PC-9 (cell line): ENCODE measurements at regions not wholly inside any gene's neighbourhood (a gene's known extent, or its start where the extent isn't known, plus 50 kb on each side); places are given as distances from the start of the nearest gene placed in this dataset.

Experiments used
- BruUV-seq: library from RNA; stranded (reverse); fragments of 400-500 nt; replicated peaks from 2 replicates; lab custom pipeline; 2021; lab: Mats Ljungman, UMichigan
- CTCF ChIA-PET: fragments of 300-600 bp; sonication (Branson Sonifier 250); formaldehyde crosslinking; loops from one replicate; lab custom pipeline; 2022; ENCODE audit warnings: antibody characterized with exemption; lab: Charles Lee
- POLR2A ChIA-PET: fragments of 300-600 bp; sonication (Branson Sonifier 250); formaldehyde crosslinking; loops from one replicate; lab custom pipeline; 2022; ENCODE audit warnings: antibody characterized with exemption; ENCODE audit not compliant: unreplicated experiment; lab: Charles Lee
- DNase-seq, 2 experiments: peaks; one replicate each; pipeline versions ENCODE4 v3.0.0 to v3.0.0-alpha.2; 2015 to 2022; ENCODE audit warnings: mixed read lengths in 1 of 2
- H2AFZ ChIP-seq: fragments of 200-600 bp; sonication (generic); 2 replicates; pipeline ENCODE4 v1.8.1; 2017; ENCODE audit warnings: antibody characterized with exemption
- H3F3A ChIP-seq: fragments of 200-600 bp; sonication (generic); 2 replicates; pipeline ENCODE4 v1.8.1; 2017; ENCODE audit warnings: antibody characterized with exemption, mild to moderate bottlenecking, low read depth; ENCODE audit not compliant: insufficient read depth
- H3K27ac ChIP-seq: fragments of 200-600 bp; sonication (generic); 2 replicates; pipeline ENCODE4 v1.6.1; 2016; ENCODE audit warnings: mixed run types
- H3K27me3 ChIP-seq: fragments of 200-600 bp; sonication (generic); 2 replicates; pipeline ENCODE4 v1.6.1; 2016; ENCODE audit warnings: low read depth, mixed run types; ENCODE audit not compliant: insufficient read depth
- H3K36me3 ChIP-seq: fragments of 200-600 bp; sonication (generic); 2 replicates; pipeline ENCODE4 v1.6.1; 2016; ENCODE audit warnings: low read depth, mixed run types
- H3K4me1 ChIP-seq: fragments of 200-600 bp; sonication (generic); replicated peaks from 2 replicates; pipeline ENCODE4 v1.6.1; 2016; ENCODE audit warnings: mixed run types; ENCODE audit not compliant: insufficient read depth
- H3K4me2 ChIP-seq: fragments of 200-600 bp; sonication (generic); 2 replicates; pipeline ENCODE4 v1.6.1; 2017; ENCODE audit warnings: mixed run types
- H3K4me3 ChIP-seq: fragments of 200-600 bp; sonication (generic); 2 replicates; pipeline ENCODE4 v1.6.1; 2016; ENCODE audit warnings: mixed run types
- H3K79me2 ChIP-seq: fragments of 200-600 bp; sonication (generic); 2 replicates; pipeline ENCODE4 v1.6.1; 2017; ENCODE audit warnings: low read depth, mixed run types
- H3K9me2 ChIP-seq: fragments of 200-600 bp; sonication (generic); 2 replicates; pipeline ENCODE4 v1.8.1; 2017; ENCODE audit warnings: mild to moderate bottlenecking; ENCODE audit not compliant: insufficient read depth
- H3K9me3 ChIP-seq: fragments of 200-600 bp; sonication (generic); 2 replicates; pipeline ENCODE4 v1.8.1; 2016; ENCODE audit warnings: low read depth; ENCODE audit not compliant: insufficient read depth
- H4K20me1 ChIP-seq: fragments of 200-600 bp; sonication (generic); 2 replicates; pipeline ENCODE4 v1.8.1; 2017; ENCODE audit not compliant: insufficient read depth
- EZH2 ChIP-seq: fragments of 200-600 bp; sonication (generic); IDR thresholded peaks from 2 replicates; pipeline ENCODE4 v1.8.0; 2017; ENCODE audit warnings: antibody characterized with exemption, low read depth
- intact Hi-C: fragments of 100-400 bp; cut with micrococcal nuclease; formaldehyde crosslinking; loops from one replicate; pipeline ENCODE4 v1.10.0; 2022; ENCODE audit not compliant: unreplicated experiment
- TF ChIP-seq, protein P1 (sequence below): fragments of 200-600 bp; sonication (generic); conservative IDR thresholded peaks from 2 replicates; pipeline ENCODE4 v1.6.1; 2017; ENCODE audit warnings: mixed run types, antibody characterized with exemption, mild to moderate bottlenecking, moderate library complexity

- H3K27ac ChIP-seq: no peak overlapping the region
- no peaks in the 10 kb centered on the region; the same call in 1 of the 2 replicates for H3K9me3 ChIP-seq
- H3K4me2 ChIP-seq: no peak overlapping the region
- no peaks in the 10 kb centered on the region for H3K27me3 ChIP-seq
- BruUV-seq: no TSS peak
- H3K9me2 ChIP-seq: no peaks in the 10 kb centered on the region
- CTCF ChIA-PET: no interaction called here
- intact Hi-C loops: no loop called here
- H3F3A ChIP-seq: no peaks in the 10 kb centered on the region
- H3K4me1 ChIP-seq: no peaks in the 10 kb centered on the region
- DNase-seq: no peak
- no peaks in the 10 kb centered on the region for H3K79me2 ChIP-seq
- H3K4me3 ChIP-seq: no peak overlapping the region
- peak overlapping the region; percentile 29; the same call in 1 of the 2 replicates for H2AFZ ChIP-seq
- no peaks in the 10 kb centered on the region for H4K20me1 ChIP-seq
- no peaks in the 10 kb centered on the region for H3K36me3 ChIP-seq
- POLR2A ChIA-PET: no interaction called here
- TF ChIP-seq, protein P1, sequence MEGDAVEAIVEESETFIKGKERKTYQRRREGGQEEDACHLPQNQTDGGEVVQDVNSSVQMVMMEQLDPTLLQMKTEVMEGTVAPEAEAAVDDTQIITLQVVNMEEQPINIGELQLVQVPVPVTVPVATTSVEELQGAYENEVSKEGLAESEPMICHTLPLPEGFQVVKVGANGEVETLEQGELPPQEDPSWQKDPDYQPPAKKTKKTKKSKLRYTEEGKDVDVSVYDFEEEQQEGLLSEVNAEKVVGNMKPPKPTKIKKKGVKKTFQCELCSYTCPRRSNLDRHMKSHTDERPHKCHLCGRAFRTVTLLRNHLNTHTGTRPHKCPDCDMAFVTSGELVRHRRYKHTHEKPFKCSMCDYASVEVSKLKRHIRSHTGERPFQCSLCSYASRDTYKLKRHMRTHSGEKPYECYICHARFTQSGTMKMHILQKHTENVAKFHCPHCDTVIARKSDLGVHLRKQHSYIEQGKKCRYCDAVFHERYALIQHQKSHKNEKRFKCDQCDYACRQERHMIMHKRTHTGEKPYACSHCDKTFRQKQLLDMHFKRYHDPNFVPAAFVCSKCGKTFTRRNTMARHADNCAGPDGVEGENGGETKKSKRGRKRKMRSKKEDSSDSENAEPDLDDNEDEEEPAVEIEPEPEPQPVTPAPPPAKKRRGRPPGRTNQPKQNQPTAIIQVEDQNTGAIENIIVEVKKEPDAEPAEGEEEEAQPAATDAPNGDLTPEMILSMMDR: no peak
- TF ChIP-seq EZH2: no peak
These were observed 1195.9 kb upstream of the PRKX start for GRCh38 chrX:4909348-4909747.

DNA sequence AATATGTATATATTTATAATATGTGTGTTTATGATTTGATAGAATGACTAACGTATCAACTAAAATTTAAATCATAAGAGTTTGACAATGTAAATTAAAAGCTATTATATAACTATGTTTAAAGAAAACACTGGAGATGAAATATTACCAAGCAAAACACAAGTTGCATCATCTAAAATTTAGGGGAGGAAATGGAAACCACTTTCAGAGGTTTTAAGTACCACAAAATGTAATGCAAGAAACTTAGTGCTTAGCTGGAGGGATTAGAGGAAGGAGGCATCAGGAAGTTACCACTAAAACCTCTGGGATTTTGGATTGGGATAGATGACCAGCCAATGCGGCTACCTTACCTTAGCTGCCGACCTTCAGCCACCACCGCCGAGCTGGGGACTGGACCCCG, 1192.1 kb upstream of the PRKX start:
- no peaks in the 10 kb centered on the region for H3F3A ChIP-seq
- no peak overlapping the region for H3K4me2 ChIP-seq
- H3K36me3 ChIP-seq: no peaks in the 10 kb centered on the region
- no peaks in the 10 kb centered on the region for H3K27me3 ChIP-seq
- no TSS peak for BruUV-seq
- DNase-seq: no peak
- ChIA-PET CTCF (no interaction called here), POLR2A (no interaction called here)
- intact Hi-C loops: no loop called here
- no peaks in the 10 kb centered on the region for H3K4me1 ChIP-seq
- H3K4me3 ChIP-seq: no peak overlapping the region
- no peaks in the 10 kb centered on the region for H3K9me2 ChIP-seq
- H4K20me1 ChIP-seq: no peaks in the 10 kb centered on the region
- H2AFZ ChIP-seq: 0 out of 2 replicates have a peak overlapping the region, but pooled peaks have one; percentile 60
- no peaks in the 10 kb centered on the region; the same call in 1 of the 2 replicates for H3K9me3 ChIP-seq
- no peak for TF ChIP-seq EZH2
- TF ChIP-seq, protein P1: no peak
- no peak overlapping the region for H3K27ac ChIP-seq
- H3K79me2 ChIP-seq: no peaks in the 10 kb centered on the region

- TF ChIP-seq EZH2: no peak
- TF ChIP-seq, protein P1: no peak
- Histone ChIP-seq H2AFZ (no peak overlapping the region), H3K9me3 (peaks cover 3% of the 10 kb centered on the region; the same call in 1 of the 2 replicates), H3K4me3 (no peak overlapping the region), H3K27ac (no peak overlapping the region), H3K4me1 (no peaks in the 10 kb centered on the region), H3F3A (no peaks in the 10 kb centered on the region), H4K20me1 (no peaks in the 10 kb centered on the region), H3K36me3 (no peaks in the 10 kb centered on the region), H3K9me2 (no peaks in the 10 kb centered on the region), H3K79me2 (no peaks in the 10 kb centered on the region), H3K4me2 (no peak overlapping the region), H3K27me3 (no peaks in the 10 kb centered on the region)
- intact Hi-C loops: no loop called here
- DNase-seq: no peak
- no TSS peak for BruUV-seq
- ChIA-PET POLR2A (no interaction called here), CTCF (no interaction called here)
These were observed 1167.8 kb upstream of the PRKX start for GRCh38 chrX:4881277-4881676.
